ENCODE measurements at regions not wholly inside any gene's neighbourhood (a gene's known extent, or its start where the extent isn't known, plus 50 kb on each side); places are given as distances from the start of the nearest gene placed in this dataset.
"Not testable (repeated sequence)": the region's sequence is repeated elsewhere in the genome, so short reads cannot be mapped to it uniquely, and the experiment has no call there.

DNA sequence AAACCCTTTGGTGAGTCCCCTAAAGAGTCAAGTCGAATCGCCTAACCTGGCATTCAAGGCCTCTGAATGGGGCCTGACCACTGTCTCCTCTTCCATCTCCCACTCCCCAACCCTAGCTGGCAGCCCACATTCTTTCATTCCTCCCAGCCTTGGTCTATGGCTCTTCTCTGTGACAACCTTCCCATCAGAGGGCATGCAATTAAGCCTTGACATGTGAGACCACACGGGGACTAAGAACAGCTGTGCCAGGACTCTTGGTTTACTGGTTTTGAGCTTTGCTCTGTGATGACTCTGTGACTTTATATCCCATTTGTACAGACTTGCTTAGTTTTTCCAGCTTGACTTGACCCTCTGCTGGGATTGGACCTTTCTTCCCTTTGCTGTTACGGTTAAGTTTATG lies 116.6 kb downstream of the BUB3 start:
- no peak for DNase-seq

GRCh38 chr10:123272171-123272570 lies 118.0 kb downstream of the BUB3 start:
- DNase-seq, result no peak

- peak; percentile 30 for DNase-seq
These were observed 120.3 kb downstream of the BUB3 start for GRCh38 chr10:123274306-123275135.

DNA sequence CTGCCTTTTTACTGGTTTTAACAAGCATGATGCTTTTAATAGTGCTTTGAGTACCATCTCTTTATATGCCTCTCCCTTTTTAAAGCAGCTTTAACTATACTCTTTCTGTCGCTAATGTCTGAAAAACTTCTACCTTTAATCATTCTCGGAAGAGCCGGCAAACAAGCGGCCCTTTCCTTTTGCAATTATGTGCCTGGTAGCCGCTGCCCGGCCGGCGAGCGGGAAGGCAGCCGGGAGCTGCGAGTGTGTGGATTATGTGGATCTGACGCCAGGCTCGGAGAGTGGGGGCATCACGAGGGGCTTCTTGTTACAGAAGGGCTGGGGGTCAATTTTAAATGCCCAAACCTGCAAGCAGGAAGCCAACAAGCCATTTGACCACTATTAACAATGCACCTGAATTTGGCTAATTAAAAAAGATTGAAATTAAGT lies 120.9 kb downstream of the BUB3 start:
- DNase-seq, result no peak

- DNase-seq, result no peak
These were observed 124.2 kb downstream of the BUB3 start for GRCh38 chr10:123278445-123278844.

GRCh38 chr10:123283371-123283770 lies 129.2 kb downstream of the BUB3 start:
- not testable (repeated sequence) for DNase-seq

GRCh38 chr10:123284022-123284421 lies 129.8 kb downstream of the BUB3 start:
- peak; percentile 11 for DNase-seq

- no peak for DNase-seq
These were observed 133.5 kb downstream of the BUB3 start for GRCh38 chr10:123287594-123288247.

GRCh38 chr10:123289432-123289831 lies 135.2 kb downstream of the BUB3 start:
- DNase-seq, result no peak

DNA sequence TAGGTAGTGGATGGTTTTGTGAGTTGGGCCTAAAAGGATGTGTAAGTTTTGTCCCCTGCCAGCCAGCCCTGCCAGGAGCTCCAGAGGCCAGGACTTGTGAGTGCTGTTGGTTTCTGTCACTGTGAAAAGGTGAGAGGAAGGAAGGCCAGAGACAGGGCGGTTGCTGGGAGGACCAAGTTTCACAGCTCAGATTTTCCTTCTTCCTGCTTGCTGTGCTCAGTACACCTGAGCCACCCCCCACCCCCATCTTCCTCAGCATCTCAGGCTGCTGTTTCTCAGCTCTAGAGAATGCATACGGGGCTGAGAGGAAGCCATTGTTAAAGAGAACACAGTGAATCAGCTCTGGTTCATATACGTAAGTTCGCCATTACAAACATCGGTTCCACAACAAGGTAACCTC lies 139.9 kb downstream of the BUB3 start:
- DNase-seq, result no peak

DNA sequence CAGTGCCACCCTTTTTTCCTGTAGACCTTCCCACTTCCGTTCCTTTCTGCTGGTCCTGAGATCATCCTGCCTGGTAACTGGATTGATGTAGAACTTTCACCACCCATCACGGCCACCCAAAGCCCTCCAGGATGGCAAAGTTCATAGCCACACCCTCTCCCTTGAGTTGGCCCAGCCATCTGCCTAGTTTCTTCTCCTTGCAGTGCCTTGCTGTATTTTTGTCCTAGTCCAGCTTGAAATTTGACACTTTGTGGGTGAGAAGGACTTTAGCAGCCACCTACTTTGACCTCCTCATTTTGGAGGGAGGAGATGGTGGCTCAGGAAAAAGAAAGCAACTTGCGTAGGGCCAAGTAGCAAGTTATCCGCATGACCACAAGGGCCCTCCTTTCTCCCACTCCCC lies 140.7 kb downstream of the BUB3 start:
- DNase-seq, result no peak

- peak; percentile 2 for DNase-seq
These were observed 141.4 kb downstream of the BUB3 start for GRCh38 chr10:123295644-123296043.

DNA sequence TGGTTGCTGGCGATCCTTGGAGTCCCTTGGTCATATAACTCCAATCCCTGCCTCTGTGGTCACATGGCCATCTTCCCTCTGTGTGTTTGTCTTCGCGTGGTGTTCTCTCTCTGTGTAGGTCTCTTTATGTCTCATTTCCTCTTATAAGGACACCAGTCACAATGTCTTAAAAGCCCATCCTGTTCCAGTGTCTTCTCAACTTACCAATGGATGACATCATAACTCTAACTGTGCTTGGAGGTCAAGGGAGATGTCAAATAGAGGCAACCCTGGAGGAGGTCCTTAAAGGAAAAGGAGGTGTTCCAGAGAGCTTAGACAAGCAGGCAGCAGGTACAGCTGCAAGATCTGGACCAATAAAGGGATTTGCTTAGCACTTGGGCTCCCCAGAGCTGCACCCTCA lies 143.0 kb downstream of the BUB3 start:
- DNase-seq, result no peak

DNA sequence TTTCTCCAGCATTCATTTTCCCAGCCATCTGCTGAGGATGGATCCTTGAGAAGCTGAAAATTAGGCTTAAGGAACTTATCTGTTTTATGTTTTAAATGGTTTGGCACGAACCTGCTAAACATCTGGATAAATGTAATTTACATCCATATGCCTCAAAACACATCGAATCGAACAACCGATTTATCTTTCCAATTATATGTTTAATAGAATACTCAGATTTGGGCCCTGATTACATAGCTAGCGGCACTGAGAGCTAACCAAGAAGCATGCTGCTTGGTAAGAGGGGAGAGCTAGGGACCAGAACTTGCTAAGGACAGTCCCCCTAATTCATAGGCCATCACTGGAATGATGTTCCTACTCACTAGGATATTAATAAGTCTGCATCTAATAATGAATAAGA lies 144.4 kb downstream of the BUB3 start:
- DNase-seq, result no peak

DNA sequence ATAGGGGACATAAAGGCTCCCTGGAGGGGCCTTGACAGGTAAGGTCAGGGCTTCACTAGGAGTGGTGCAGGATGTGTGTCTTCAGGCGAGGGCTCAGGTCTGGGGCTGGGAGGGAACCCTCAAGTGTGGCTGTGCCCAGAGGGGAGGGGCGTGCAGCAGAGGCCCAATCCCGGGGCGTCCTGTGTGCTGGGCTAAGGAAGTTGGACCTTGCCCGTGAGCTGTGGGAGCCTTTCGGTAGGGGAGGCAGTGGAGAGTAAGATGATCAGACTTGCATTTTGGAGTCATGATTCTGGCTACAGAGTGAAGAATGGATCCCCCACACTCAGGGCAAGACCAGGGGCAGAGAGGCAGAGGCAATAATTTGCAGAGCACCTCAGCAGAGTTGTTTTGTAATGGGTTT lies 145.4 kb downstream of the BUB3 start:
- DNase-seq, result no peak

- DNase-seq, result peak; percentile 71
These were observed 147.1 kb downstream of the BUB3 start for GRCh38 chr10:123301077-123301857.

DNA sequence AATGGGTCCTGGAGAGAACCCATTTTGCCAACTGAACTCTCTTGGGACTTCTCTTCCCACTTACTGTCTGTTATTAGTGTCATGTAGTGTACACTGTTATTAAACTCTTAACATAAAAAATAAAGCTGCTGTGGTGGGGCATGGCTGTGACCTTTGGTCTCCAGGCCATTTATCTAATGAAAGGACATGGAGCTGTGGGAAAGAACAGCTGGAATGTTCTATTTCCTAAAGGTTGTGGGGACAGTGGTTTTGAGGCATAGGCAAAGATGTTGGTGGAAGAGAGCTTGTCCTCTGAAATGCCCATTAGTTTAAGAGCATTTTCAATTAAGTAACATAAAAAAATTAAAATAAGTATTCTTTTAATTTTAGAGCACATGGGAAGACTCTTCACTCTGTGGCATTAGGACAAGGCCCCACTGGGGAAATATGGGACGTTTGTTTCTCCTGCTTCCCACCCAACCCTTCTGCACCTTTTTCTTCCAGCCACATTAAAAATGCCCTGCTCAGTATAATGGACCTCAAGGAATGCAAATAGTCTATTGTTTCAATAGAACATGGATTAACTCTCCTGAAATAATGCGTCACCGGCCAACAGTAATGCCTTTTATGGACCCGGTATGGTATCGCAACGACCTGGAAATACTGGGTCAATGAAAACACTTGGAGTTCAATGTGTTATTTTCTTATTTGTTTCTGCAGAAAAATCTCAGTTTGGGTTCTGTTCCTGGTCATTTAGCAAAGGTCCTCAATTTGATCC lies 149.6 kb downstream of the BUB3 start:
- DNase-seq, result no peak

DNA sequence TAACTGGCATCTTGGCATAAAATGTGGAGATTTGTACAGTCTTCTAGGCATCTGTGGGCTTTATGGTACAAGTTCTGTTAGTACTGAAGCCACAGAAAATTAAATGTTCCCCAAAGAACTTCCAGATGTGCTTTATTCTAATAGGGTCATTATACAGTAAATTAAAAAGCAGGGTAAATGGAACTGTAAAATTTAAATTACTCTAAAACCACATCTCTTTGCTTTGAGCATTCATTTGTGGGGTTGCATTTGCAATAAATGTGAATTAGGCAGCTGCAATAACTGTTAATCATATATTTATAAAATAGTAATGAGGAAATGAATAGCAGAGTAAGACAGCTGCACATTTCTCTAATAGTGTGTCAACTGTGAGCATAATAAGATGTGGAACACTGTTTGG lies 151.5 kb downstream of the BUB3 start:
- no peak for DNase-seq

DNA sequence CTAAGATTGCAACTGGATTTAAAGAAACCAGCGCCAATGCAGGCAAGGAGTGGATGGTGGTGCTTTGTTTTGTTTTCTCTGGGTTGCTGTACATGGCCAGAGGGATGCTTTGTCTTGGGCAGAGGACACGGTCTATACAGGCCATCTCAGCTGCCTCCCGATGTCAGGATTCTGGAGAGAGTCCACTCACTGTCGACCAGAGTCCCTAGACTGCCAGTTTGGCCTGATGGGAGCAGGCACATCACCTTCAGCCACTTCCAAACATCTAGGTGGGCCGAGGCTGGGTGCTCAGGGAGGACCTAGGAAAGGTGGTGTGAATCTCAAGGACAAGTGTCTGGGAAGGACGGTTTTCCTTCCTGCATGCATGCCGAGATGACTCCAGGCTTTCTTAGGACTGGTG lies 152.1 kb downstream of the BUB3 start:
- no peak for DNase-seq

GRCh38 chr10:123309731-123310130 lies 155.5 kb downstream of the BUB3 start:
- DNase-seq, result no peak

DNA sequence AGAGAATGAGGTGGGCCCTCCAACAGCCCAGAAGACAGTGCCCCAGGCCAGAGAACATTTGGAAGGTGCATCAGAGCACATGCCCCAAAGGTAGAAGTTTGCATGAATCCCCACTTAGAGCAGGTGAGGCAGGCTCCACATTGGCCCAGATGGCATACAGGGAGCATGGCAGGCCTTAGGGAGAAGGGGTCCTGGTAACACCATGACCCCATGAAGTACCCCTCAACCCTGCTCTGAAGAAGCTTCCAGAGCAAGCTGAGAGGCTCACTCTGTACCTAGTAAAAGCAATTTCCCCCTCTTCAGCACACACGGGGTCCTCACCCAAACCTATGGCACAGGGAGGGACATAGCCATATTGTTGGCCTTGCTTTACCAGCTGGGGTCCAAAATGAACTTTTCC lies 162.6 kb downstream of the BUB3 start:
- DNase-seq, result no peak

- no peak for DNase-seq
These were observed 164.3 kb downstream of the BUB3 start for GRCh38 chr10:123318516-123318915.

DNA sequence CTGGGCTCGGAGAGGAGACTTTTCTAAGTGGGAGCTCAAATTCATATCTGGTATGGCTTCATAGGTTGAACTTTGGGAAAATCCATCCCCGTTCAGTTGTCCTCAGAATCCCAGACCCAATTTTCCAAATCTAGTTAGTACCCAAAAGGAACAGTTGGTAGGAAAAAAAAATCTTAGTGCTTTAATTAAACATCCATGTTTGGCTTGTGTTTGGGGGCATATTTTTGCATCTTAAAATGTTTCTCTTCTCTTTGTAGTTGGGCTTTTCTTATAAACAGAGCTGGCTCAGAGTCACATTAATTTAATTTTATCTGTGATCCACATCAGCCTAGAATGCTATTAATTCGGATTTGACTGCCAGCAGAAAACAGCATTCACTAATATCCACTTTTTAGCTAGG lies 165.9 kb downstream of the BUB3 start:
- no peak for DNase-seq

Data from NCI-H82 (cell line).